ENCODE measurements at regions not wholly inside any gene's neighbourhood (a gene's known extent, or its start where the extent isn't known, plus 50 kb on each side); places are given as distances from the start of the nearest gene placed in this dataset.
"Not testable (repeated sequence)": the region's sequence is repeated elsewhere in the genome, so short reads cannot be mapped to it uniquely, and the experiment has no call there.

DNA sequence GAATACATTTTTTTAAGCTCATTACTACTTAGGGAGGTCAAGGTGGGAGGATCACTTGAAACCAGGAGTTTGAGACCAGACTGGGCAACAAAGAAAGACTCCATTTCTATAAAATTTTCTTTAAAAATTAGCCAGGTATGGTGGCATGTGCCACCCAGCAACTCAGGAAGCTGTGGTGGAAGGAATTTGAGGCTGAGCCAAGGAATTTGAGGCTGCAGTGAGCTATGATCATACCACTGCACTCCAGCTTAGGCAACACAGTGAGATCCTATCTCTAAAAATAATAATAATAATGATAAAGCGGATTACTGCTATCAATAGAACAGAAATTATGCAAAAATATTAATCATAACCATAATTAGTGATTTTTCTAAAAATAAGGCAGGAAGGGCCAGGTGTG, 170.3 kb downstream of the COPRS start:
- Histone ChIP-seq H3K4me3 (no peak overlapping the region), H3K27ac (no peak overlapping the region)

DNA sequence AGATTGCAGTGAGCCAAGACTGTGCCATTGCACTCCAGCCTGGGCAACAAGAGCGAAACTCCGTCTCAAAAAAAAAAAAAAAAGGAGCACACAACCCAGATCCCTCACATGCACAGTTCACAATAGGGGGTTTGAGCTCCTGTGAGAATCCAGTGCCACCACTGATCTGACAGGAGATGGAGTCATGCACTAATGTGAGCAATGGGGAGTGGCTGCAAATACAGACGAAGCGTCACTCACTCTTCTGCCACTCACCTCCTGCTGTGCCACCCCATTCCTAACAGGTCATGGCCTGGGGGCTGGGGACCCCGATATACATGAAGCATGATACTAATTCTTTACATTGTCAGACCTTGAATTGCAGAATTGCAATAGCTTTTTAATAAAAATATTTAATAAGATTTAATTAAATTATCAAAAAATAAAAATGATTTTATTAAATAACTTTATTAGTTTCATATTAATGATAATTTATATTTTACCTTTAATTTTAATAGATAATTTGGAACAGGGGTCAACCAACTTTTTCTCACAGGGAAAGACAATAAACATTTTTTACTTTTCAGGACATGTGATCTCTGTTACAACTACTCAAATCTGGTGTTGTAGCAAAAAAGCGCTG, 171.4 kb downstream of the COPRS start:
- H3K4me3 ChIP-seq: no peak overlapping the region
- H3K27ac ChIP-seq: no peak overlapping the region

DNA sequence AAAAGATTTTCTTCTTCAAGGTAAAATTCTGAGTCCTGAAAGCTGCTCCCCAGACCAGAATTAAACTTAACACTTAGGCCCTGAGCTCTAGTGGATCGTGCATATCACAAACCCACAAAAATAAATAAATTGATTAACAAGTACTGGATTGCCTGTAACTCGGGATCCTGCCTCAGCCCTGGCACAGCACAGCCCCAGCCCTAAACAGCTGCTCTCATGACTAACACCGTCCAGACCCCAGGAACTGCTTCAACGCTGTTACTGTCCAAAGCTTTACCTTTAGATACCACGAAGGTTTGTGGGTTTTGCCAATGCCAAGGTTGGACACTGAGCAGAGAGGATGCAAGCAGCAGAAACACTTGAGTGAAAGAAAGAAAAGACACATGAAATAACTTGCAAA, 172.5 kb downstream of the COPRS start:
- no peak overlapping the region for H3K27ac ChIP-seq
- no peak overlapping the region for H3K4me3 ChIP-seq

DNA sequence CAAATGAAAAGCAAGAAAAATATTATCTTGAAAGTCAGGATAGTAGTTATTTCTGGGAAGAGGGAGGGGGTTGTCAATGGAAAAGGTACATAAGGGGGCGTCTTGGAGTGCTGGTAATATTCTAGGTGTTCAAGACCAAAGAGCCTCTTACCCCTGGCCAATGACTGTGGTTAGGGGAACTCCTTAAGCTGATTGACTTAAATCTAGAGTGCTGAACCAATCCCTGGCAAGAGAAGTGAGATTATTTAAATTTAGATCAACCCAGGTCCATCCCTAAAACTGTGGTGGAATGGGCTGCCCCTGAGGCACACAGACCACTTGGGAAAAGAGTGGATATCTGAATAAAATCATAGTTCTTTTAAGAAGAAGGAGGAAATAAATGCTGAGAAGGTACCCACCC, 174.1 kb downstream of the COPRS start:
- Histone ChIP-seq H3K27ac (no peak overlapping the region), H3K4me3 (no peak overlapping the region)

DNA sequence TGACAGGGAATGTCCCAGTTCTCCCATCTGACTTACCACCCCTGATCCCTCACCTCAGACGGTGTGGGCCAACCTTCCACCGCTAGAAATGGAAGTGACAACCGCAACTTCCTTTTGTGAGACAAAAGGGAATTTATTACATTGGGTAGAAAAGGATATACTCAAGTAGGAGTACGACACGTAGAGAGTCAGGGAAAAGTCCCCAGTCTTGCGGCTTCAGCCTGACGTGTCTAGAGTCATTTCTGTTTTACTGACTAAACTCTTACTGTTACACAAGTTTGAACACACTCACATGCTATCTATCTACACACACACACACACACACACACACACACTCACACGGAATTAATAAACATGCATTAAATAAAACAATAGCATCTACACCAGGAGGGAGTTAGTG, 178.9 kb downstream of the COPRS start:
- Histone ChIP-seq H3K4me3 (no peak overlapping the region), H3K27ac (no peak overlapping the region)

DNA sequence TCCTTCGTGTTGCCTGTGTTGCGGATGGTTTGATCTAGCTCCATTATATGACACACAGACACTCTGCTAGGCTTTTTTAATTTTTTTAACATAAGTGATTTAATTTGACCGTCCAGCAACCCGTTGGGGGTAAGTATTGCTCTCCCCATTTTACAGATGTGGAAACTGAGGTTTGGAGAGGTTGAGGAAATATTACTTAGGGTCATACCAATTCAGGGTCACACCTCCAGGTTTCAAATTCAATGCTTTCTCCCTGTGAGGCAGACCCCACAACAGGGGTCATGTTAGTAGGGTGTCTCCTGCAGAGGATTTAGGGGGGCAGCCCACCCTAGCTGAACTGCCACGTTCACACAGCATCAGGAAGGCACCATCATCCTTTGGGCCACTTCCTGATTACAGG, 179.4 kb downstream of the COPRS start:
- Histone ChIP-seq H3K4me3 (no peak overlapping the region), H3K27ac (no peak overlapping the region)

DNA sequence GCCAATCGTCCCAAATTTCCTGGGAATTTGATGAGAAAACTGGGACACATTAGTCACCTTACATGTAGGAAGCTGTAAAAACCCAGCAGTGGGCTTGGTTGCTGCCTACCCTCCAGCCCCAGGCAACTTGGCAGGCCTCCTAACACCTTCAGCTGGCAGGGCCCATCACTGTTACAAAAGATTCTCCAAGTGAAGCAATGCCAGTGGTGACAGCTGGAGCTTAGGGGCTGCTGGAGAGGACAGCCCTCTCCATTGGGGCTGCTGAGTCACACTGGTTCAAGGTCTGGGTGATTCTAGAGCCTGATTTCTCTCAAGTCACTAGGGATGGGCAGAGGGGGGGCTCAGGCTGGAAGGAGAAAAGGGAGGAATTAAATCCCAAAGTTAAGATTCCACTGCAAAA, 180.6 kb downstream of the COPRS start:
- H3K4me3 ChIP-seq: no peak overlapping the region
- no peak overlapping the region for H3K27ac ChIP-seq

DNA sequence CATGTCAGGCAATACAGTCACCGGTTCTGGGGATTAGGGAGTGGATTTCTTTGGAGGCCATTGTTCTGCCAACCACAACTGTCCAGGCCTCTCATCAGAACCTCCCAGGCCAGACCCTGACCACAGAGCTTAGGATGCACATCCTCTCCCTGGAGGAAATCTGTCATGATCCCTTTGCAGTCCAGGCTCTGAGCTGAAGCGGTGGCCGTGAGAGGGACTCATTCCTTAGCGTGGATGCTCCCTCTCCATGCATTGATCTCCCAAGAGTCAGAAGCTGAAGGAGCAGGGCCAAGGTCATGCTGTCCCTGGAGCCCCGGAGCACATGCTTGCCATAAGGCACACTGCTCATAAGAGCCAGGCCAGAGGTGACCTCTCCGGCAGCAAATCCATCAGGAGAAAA, 181.4 kb downstream of the COPRS start:
- Histone ChIP-seq H3K27ac (no peak overlapping the region), H3K4me3 (no peak overlapping the region)

DNA sequence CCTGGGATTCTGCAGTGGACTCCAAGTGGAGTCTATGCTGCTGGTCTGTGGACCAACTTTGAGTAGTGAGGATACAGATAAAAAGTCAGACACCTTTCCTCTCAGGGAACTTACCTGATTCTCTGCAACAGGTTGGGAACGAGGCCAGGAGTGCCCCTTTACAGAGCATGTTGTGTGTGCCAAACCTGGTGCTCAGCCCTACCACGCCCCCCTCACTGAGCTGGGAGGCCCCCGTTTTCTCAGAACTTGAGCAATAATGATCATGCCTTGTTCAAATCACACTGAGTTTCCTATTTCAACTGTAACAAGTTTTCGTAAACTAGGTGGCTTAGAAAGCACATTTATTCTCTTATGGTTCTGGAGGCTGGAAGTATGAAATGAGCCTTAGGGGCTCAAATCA, 182.0 kb downstream of the COPRS start:
- no peak overlapping the region for H3K4me3 ChIP-seq
- H3K27ac ChIP-seq: no peak overlapping the region

DNA sequence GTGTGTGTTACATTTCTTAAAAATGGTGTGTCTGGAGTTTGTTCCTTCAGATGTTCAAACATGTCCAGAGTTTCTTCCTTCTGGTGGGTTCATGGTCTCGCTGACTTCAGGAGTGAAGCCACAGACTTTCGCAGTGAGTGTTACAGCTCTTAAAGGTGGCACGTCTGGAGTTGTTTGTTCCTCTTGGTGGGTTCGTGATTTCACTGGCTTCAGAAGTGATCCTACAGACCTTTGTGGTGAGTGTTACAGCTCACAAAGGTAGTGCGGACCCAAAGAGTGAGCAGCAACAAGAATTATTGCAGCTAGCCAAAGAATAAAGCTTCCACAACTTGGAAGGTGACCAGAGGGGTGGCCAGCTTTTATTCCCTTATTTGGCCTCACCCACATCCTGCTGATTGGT, 183.7 kb downstream of the COPRS start:
- peak overlapping the region in 6 of 21 experiments; percentile 36 to 80 (median 60) for H3K27ac ChIP-seq
- not testable (repeated sequence) for H3K4me3 ChIP-seq

DNA sequence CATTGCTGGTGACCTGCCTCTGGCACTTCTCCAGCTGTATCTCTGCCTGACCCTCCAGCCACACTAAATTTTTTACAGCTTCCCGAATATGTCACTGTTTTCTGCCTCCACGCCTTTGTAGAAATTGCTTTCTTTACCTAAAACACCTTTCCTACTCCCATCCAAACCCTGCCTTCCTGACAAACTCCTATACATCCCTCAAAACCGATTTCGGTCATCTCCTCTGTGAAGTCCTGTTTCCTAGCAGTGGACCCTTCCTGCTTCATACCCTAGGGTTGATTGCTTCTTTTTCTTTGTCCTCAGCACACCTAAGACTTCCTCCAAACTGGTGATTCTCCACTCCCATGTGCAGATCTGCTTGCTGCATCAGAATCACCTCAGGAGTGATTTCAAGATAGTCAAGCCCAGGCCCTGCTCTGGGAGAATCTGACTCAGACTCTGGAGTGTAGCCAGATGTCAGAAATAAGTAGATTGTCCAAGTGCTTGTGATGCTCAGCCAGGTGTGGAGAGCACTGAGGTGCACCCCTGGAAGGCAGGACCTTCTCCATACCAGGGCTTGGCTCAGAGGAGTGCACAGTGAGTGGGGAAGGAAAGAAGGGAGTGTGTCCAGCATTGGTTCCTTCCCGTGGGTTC, 184.2 kb downstream of the COPRS start:
- peak overlapping the region in 15 of 21 experiments; percentile 5 to 80 (median 51) for H3K27ac ChIP-seq
- no peak overlapping the region for H3K4me3 ChIP-seq

DNA sequence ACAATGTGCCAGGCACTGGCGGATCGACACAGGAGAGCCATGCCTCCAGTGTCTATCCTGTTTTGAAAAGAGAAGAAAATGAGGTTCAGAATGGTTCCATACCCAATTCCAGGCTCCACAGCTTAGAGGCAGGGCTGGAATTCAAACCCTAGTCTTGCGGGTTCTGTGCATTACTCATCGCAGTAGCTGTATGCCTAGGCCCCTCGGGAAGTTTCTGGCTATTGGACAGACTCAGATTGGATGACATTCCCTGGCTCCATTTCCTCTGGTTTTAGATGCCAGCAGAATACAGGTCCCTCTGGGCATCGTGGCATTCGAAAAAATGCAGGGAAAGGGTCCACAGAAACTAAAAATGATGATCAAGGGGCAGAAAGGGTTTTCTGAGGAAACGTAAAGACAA, 184.7 kb downstream of the COPRS start:
- peak overlapping the region in 15 of 21 experiments; percentile 5 to 80 (median 50) for H3K27ac ChIP-seq

DNA sequence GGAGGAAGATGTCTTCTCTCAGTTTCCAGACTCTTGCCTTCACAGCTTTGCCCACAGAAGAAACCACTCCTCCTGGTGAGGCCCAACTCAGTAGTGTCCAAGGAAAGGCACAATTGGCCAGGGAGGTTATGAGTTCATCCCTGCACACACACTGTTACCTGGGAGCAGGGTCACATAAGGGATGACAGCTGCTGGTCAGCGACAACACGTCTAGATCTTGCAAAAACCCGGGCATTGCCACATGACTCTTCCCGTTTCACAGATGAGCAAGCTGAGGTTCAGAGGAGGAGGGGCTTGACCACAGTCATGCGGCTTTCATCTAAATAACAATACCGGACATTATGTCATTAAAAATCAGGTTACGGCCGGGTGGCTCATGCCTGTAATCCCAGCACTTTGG, 186.0 kb downstream of the COPRS start:
- H3K4me3 ChIP-seq: no peak overlapping the region
- H3K27ac ChIP-seq: no peak overlapping the region

More for the DNA sequence above, 184.7 kb downstream of the COPRS start:
- H3K4me3 ChIP-seq: no peak overlapping the region

DNA sequence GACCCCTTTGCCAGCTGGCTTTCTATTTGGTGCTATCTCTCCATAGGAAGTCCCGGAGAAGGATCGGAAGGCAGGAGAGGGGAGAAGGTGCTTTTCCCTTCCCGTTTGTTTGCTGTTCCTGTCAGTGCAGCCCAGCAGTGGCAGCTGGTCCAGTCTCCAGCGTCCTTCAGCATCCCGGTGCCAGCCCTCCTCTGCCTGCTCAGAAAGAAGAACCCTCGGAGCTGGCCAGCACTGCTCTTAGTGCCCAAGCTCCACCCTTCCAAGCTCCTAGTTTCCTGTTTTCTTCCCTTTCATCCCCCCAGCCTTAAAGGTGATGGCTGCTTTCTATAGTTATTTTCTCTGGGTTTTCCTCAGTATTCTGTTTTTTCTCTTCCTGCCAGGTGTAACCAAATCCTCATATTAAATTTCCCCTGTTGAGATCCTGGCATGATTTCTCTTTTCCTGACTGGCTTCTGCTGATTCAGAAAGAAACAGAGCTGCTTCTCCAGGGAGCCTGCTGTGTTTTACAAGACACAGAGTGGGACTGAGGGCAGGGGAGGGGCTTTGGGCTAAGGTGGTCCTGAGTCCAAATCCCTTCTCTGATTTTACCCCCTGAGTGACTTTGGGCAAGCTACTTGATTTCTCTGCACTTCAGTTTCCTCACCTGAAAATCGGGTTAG, 186.8 kb downstream of the COPRS start:
- Histone ChIP-seq H3K4me3 (no peak overlapping the region), H3K27ac (no peak overlapping the region)

DNA sequence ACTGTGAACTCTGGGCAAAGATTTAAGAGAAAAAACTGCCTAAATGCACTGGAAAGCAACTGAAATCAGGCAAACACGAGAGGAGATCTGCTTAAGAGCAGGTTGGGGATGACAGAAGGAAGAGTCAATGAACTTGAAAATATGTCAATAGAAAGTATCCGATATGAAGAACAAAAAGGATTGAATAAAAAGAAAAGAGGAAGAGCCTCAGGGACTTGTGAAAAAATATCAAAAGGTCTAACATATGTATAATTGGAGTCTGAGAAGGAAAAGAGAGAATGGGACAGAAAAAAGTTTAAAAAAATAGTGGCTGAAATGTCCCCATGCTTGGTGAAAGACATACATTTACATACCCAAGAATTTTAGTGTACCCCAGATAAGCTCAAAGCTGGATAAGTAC, 195.5 kb downstream of the COPRS start:
- Histone ChIP-seq H3K4me3 (no peak overlapping the region), H3K27ac (no peak overlapping the region)

DNA sequence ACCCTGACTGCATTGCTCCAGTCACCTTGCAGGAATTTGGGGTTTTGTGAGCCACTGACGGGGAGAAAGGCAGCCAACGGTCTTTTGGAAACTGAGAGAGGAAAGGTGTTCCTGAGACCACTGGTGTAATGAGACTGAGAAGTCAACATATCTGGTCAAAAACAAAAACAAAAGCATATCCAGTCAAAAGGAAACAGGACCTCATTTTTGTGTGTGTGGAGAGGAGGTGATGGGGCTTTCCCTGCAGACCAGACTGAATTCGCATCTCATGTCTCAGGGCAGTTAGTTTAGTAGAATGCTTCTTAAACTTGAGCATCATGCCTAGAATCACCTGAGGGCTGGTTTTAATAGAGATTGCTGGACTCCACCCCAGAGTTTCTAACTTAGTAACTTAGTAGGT, 198.4 kb downstream of the COPRS start:
- Histone ChIP-seq H3K4me3 (no peak overlapping the region), H3K27ac (no peak overlapping the region)

DNA sequence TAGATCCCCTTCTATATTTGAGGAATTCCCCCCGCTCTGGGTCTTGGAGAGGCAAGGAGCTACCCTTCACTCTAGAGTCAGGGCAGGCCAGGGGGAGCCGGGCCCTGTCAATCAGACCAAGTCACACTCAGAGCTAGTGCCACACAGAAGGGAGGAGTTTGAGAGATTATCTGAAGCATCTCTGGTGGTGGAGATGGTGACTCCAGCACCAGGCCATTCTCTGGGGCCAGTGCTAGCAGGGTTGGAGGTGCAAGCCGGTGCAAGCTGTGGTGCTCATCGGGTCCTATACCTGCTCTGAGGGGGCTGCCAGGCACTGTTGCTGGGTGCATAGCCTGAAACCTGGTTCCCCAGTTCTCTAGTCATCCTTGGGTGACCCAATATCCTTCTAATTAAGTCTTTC, 201.2 kb downstream of the COPRS start:
- Histone ChIP-seq H3K27ac (no peak overlapping the region), H3K4me3 (no peak overlapping the region)

DNA sequence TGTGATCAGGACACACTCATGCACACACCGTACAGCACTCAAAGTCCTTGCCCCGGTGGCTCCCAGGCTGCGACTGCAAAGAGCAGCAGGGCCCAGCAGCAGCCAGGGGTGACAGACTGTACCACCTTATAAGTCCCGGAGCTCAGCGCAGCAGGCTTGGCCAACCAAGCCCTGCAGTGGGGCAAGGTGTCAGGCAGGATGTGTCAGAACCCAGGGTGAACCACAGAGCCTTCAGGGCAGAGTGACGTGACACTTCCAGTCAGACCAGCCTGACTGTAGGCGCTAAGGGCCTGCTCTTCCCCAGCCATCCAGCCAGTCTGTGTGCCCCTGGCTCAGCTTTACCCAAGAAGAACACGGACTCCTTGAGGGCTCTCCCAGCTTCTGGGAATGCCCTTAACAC, 204.1 kb downstream of the COPRS start:
- Histone ChIP-seq H3K27ac (peak overlapping the region in 13 of 21 experiments; percentile 13 to 58 (median 50)), H3K4me3 (no peak overlapping the region)

DNA sequence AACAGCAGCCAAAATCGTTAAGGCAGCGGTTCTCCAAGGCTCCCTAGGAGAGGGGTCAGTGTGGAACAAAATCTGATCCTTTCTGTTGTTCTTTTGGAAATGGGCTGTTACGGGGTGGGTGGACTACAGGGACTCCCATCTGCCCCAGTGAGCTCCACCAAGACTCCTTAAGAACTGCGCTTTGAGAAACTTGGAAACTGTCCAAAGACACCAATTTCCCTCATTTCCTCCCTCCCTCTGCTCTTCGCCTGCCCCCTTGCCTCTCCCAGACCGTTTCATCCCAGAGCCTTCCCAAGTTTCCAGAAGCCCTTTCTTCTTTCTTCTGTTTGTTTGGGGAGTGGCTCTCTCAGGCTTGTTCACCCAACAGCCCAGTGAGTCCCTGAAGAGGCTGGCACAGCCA, 205.4 kb downstream of the COPRS start:
- no peak overlapping the region for H3K4me3 ChIP-seq
- no peak overlapping the region for H3K27ac ChIP-seq

DNA sequence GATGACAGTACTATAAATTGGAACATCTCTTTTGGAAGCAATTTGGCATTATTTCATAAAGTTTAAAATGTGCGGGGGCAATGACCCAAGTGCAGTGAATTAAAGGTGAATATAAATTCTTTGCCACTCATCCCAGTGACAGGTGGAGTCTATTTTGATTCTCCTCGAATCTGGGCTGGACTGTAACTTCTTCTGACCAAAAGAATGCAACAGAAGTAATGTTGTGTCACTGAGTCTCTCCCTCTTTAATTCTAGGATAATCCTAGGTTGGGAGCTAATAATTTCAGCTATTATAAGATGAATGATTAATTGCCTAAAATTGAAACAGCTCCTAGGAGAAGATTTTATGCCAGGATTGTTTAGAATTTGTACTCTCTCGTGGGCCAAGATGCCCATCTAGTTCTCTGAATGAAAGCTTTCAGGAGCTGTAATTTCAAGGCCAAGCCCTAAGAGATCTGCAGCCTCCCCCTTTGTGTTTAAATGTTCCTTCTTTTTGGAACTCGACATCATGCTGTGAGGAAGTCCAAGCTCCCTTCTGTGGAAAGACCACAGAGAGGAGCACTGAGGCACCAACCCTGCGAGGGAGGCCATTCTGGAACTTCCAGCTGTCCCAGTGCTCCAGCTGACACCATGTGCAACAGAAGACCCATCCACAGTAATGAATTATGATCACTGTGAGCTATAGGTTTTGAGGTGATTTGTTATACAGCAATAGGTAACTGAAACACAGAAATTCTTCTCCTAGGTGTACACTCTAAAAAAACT, 208.1 kb downstream of the COPRS start:
- H3K27ac ChIP-seq: no peak overlapping the region
- H3K4me3 ChIP-seq: no peak overlapping the region

DNA sequence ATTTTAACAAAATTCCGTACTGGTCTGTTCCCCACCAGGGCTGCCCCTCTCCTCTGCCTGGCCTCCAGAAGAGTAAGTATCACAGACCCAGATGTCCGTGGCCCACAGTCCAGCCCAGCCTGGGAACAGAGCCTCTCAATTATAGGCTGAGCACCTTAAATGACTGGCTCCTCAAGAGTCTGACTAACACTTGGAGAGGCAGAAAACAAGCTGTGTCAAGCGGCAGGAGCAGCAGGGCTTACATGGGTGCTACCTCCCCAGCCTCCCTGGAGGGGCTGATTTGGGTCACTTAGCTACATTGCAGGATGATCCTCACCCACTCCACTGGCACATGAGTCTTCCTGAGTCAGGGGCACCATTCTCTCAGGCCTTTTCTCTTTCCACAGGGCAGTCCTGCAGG, 209.7 kb downstream of the COPRS start:
- no peak overlapping the region for H3K4me3 ChIP-seq
- H3K27ac ChIP-seq: no peak overlapping the region

All from skin epidermis (tissue), 12 donors.